NCI-H69 (cell line): ENCODE measurements at regions not wholly inside any gene's neighbourhood (a gene's known extent, or its start where the extent isn't known, plus 50 kb on each side); places are given as distances from the start of the nearest gene placed in this dataset.

Experiments
- DNase-seq: peaks from one replicate; lab custom pipeline; 2025; lab: John Stamatoyannopoulos, UW

GRCh38 chr2:58913082-58913726 lies 672.1 kb upstream of the FANCL start:
- DNase-seq: peak; percentile 83

- DNase-seq: peak; percentile 28
Observed at GRCh38 chr2:58911877-58912276, 670.8 kb upstream of the FANCL start.

- DNase-seq: no peak
Observed at GRCh38 chr2:58908501-58909154, 667.5 kb upstream of the FANCL start.

DNA sequence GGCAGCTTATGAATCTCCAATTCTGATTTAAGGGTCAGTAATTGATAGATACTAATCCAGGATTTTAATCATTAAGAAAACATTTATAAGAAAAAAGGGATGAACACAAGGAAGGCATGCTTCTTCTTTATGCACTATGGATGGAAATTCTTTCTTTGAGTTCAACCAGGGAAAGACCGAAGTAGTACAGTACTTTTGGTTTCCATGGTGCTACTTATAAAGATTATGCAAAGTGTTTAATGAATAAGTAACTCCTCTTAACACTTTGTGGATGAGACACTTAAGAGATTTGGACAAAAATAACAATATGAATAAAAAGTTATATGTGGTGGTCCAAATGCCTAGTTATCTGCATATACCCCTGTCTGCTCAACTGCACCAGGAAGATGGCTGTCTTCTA lies 666.5 kb upstream of the FANCL start:
- no peak for DNase-seq

- DNase-seq: peak; percentile 38
Observed at GRCh38 chr2:58906081-58906645, 665.0 kb upstream of the FANCL start.

DNA sequence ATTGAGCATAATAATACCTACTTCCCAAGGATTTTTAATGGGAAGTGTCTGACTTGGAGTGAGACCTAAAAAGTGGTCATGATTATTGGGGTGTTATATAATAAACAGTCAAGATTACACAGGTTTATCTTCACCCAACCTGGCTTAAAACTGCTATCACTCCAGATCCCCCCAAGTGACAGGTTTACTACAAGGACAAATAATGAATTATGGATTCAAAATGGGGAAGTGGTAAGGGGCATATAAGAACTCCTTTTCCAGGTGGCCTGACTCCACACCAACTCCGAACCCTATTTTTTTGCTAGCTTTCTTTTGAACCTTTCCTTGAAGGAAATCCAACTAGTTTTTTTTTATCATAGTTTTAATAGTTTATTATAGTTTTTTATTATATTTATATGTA lies 663.0 kb upstream of the FANCL start:
- DNase-seq: no peak

DNA sequence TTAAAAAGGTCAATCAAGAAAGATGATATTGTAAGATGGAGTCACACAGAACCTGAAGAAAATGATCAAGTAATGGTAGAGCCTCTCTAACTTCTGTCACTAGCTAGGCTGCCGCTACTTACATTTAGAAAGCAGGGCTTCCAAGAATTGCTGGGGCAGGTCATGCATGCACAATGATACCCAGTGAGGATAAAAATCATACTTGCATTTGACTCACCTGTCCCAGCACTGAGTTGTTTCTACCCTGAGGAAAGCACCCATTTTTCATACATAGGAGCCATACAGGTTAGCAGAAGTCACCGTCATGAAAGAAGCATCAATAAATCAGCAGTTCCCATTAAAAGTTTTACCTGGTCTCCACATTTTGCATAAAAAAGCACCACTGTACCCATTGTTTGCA lies 662.3 kb upstream of the FANCL start:
- DNase-seq: no peak

DNA sequence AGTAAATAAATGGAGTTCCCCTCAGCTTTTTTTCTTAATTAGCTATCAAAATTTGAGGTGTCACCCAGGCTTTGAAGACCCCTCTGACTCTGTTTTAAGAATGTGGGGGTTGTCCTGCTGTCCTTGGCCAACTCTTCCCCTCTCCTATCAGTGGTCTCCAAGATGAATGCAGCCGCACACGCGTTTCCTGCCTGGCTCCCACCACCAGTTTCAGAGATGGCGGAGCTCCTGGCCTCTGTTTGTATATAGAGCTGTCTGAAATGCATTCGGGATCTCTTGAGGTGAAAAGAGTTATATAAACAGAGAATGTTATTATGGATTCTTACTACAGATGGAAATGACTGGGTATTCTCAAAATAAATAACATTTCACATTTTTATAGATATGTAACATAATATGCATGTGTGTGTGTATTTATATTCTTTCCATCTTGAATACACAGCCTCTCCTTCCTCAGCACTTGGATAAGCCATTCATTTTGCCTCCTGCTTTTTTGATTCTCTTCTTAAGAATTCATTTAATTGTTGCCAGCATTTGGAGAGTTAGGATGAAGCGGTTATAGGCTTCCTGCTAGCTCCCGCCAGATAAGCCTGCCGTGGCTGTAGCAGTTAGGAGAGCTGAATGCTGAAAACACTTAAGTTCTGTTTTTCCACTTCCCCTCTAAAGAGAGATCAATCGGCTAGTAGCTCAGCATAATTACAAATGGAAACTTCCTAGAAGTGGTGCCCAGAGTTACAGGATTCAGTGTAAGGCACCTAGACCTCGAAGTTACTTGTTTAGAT lies 659.3 kb upstream of the FANCL start:
- no peak for DNase-seq

DNA sequence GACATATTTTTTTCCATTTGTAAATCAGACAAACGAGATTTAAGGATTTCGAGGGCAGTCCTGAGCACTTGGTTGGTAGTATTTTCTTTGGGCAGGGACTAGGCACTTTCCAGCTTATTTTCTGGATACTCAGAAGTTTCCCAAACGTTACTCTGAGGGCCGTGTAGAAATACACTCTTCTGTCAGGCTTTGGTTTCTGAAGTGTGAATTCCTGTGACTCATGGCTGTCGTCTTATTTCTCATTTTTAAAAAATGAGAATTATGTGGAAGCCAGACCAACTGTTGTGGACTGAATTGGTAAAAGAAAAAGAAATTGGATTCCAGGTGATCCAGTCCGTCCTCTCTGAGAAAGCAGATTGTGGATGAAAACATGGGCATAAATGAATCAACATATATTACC lies 658.6 kb upstream of the FANCL start:
- DNase-seq: no peak

- no peak for DNase-seq
Observed at GRCh38 chr2:58896638-58897037, 655.5 kb upstream of the FANCL start.

DNA sequence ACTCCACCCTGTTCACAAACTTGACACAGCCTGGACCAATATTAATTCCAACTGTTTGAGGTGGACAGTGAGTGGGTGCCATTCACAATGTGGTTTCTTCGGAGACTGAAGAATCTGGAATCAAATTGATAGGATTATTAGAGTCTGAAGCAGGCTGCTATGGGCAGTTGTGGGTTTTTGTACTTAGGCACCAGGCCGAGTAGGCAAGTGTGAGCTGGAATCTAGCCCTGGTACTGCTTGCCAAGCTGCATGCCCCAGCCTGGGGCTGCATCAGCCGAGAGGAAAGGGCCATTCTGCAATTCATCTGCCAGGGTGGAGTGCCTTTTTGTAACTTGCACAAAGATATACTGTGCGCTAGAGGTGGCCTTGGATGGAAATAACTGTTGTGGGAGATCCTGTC lies 654.7 kb upstream of the FANCL start:
- DNase-seq: no peak

- DNase-seq: no peak
Observed at GRCh38 chr2:58893656-58894351, 652.7 kb upstream of the FANCL start.

DNA sequence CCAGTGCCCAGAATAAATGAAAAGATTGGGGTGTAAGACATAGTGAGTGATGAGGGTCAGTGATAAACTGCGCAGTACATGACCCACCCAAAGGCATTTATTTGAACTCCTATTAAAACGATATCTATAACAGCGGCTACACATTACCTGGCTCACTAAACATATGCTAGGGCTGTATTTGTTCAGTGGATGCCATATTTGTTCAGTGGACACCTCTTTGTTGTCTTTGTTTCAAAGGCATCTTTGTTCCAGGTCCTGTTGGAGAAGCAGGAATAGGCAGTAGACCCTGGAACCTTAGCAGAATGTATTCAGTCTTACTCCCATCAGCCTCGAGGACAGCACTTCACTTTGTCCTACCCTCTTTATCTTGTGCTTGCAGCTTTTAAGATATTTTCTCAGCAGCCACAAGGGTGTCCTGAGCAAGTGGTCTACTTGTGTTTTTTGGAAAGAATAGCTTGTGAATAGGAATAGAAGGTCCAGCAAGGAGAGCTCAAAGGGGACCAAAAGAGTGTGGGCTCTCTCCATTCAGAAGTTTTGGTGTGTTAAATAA lies 650.8 kb upstream of the FANCL start:
- peak; percentile 54 for DNase-seq

- DNase-seq: peak; percentile 24
Observed at GRCh38 chr2:58890865-58891525, 649.9 kb upstream of the FANCL start.

DNA sequence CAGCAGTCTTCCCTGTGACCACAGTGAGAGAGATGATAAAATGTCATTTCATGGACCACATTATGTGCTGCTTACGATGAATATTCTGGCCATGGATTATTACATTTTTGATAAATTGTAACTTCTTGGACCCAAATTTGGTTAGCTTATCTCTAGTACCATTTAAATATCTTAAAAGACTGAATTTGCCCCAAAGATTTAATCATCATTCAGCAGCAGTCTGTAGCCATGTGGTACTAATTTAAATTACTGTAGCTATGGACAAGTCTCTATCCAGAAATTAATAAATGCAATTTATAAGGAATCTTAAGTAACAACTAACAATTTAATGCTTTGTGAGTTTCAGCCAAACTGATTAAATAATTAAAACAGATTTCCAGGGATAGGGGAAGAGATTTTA lies 644.9 kb upstream of the FANCL start:
- no peak for DNase-seq

GRCh38 chr2:58879834-58880233 lies 638.7 kb upstream of the FANCL start:
- no peak for DNase-seq

- DNase-seq: no peak
Observed at GRCh38 chr2:58878778-58879177, 637.7 kb upstream of the FANCL start.

- no peak for DNase-seq
Observed at GRCh38 chr2:58876126-58876525, 635.0 kb upstream of the FANCL start.

- no peak for DNase-seq
Observed at GRCh38 chr2:58875436-58875835, 634.3 kb upstream of the FANCL start.

GRCh38 chr2:58871469-58872142 lies 630.5 kb upstream of the FANCL start:
- peak; percentile 19 for DNase-seq

GRCh38 chr2:58870704-58871103 lies 629.6 kb upstream of the FANCL start:
- DNase-seq: no peak
